ENCODE measurements at regions not wholly inside any gene's neighbourhood (a gene's known extent, or its start where the extent isn't known, plus 50 kb on each side); places are given as distances from the start of the nearest gene placed in this dataset.

- TF ChIP-seq POLR2A (IDR thresholded peaks at IDR 0.05; ENCODE audit: low read depth, low read length) = no peak
- no peak for TF ChIP-seq POLR2AphosphoS5 (IDR thresholded peaks at IDR 0.05; ENCODE audit: low read depth, low read length)
- TF ChIP-seq TAF1 (IDR thresholded peaks at IDR 0.05; ENCODE audit: low read depth, low read length) = no peak
These were observed 330.8 kb downstream of the IPO8 start for GRCh38 chr12:30364822-30365221.

Data from GM12891 (cell line).